ENCODE measurements at regions not wholly inside any gene's neighbourhood (a gene's known extent, or its start where the extent isn't known, plus 50 kb on each side); places are given as distances from the start of the nearest gene placed in this dataset.
"Not testable (repeated sequence)": the region's sequence is repeated elsewhere in the genome, so short reads cannot be mapped to it uniquely, and the experiment has no call there.

DNA sequence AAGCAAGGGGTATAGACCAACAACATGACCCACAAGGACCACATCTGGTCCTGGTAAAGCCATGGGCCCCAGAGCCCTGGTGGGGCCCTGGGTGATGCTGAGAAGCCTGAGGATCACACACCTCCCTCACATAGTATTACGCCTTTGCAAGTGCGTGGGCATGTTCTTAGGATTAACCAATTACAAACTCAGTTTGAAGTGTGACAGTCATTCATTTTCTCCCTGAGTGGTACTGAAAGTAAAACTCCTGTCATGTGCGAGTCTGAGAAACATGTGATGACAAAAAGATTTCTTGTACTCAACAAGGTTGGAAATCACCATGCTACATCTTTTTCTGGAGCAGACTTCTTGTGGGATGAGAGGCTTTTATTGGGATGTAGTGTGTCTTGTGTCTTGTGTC lies 315.3 kb upstream of the DUSP10 start:
- TF ChIP-seq, protein P1, sequence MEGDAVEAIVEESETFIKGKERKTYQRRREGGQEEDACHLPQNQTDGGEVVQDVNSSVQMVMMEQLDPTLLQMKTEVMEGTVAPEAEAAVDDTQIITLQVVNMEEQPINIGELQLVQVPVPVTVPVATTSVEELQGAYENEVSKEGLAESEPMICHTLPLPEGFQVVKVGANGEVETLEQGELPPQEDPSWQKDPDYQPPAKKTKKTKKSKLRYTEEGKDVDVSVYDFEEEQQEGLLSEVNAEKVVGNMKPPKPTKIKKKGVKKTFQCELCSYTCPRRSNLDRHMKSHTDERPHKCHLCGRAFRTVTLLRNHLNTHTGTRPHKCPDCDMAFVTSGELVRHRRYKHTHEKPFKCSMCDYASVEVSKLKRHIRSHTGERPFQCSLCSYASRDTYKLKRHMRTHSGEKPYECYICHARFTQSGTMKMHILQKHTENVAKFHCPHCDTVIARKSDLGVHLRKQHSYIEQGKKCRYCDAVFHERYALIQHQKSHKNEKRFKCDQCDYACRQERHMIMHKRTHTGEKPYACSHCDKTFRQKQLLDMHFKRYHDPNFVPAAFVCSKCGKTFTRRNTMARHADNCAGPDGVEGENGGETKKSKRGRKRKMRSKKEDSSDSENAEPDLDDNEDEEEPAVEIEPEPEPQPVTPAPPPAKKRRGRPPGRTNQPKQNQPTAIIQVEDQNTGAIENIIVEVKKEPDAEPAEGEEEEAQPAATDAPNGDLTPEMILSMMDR (IDR thresholded peaks at IDR 0.05; ENCODE audit: borderline replicate concordance, extremely low read depth, insufficient read depth) = no peak
- no peaks in the 10 kb centered on the region for H3K27me3 ChIP-seq (ENCODE audit: control insufficient read depth, insufficient read depth, low read length)
- no peak for FAIRE-seq
- no peak overlapping the region for H3K9ac ChIP-seq (ENCODE audit: low read length in 3 of 3)
- intact Hi-C loops (cut with DNase I) = no loop called here
- H3K4me1 ChIP-seq (ENCODE audit: control insufficient read depth in 2 of 3, insufficient read depth in 2 of 3, low read depth in 1 of 3, low read length in 3 of 3) = no peaks in the 10 kb centered on the region
- DNase-seq = no peak
- no peak overlapping the region for H3K27ac ChIP-seq (ENCODE audit: low read depth in 2 of 2, low read length in 2 of 2)
- no peak overlapping the region for H3K4me3 ChIP-seq (ENCODE audit: low read length in 3 of 3)
- no peaks in the 10 kb centered on the region for H3K36me3 ChIP-seq (ENCODE audit: control insufficient read depth in 2 of 3, insufficient read depth in 3 of 3, low read length in 3 of 3)
- no peaks in the 10 kb centered on the region for H3K9me3 ChIP-seq (ENCODE audit: control insufficient read depth in 2 of 3, insufficient read depth in 1 of 3, low read length in 3 of 3)

DNA sequence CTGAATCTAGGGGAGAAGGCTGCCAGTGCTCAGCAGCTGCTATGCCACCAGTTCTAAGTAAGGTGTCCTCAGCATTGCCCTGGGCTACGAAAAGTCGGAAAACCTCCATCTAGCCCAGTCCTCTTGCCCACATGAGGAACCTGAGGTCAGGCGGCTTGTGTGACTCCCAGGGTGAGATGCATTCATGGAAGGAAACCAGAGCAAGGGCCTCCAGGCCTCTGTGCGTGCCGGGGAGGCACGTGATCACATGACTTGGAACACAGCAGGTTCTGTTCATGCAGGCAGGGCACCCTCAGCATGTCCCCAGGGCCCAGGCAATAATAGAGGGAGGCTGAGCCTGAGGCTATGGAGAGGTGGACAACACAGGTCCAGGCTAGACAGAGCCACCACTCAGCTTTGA lies 312.5 kb upstream of the DUSP10 start:
- no peaks in the 10 kb centered on the region for H3K4me1 ChIP-seq (ENCODE audit: control insufficient read depth in 2 of 3, insufficient read depth in 2 of 3, low read depth in 1 of 3, low read length in 3 of 3)
- no peaks in the 10 kb centered on the region for H3K9me3 ChIP-seq (ENCODE audit: control insufficient read depth in 2 of 3, insufficient read depth in 1 of 3, low read length in 3 of 3)
- H3K27me3 ChIP-seq (ENCODE audit: control insufficient read depth, insufficient read depth, low read length) = no peaks in the 10 kb centered on the region
- TF ChIP-seq, protein P1 (IDR thresholded peaks at IDR 0.05; ENCODE audit: borderline replicate concordance, extremely low read depth, insufficient read depth) = no peak
- H3K36me3 ChIP-seq (ENCODE audit: control insufficient read depth in 2 of 3, insufficient read depth in 3 of 3, low read length in 3 of 3) = no peaks in the 10 kb centered on the region
- DNase-seq = no peak
- intact Hi-C loops (cut with DNase I) = no loop called here
- FAIRE-seq = no peak
- no peak overlapping the region for H3K9ac ChIP-seq (ENCODE audit: low read length in 3 of 3)
- H3K4me3 ChIP-seq (ENCODE audit: low read length in 3 of 3) = no peak overlapping the region
- no peak overlapping the region for H3K27ac ChIP-seq (ENCODE audit: low read depth in 2 of 2, low read length in 2 of 2)

DNA sequence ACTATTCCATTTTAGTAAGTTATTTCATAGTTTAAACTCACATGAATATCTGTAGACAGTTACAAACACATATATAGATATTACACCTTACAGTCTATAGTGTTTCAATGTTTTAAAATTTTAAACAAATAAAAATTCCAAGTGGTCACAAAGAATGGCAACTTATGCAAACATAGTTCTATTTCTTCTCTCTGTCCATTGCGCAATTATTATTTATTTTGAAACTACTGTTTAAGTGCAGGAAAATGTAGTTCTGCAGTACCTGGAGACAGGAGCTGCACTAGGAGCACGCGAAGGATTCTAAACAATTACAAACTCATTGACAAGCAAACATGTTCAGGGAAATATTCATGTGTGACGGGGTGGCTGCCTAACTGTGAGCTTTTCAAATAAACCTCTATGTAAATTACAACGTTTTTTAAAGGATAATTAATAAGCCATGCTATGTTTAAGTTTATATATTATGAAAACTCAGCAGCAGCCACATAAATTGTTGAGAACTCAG lies 312.0 kb upstream of the DUSP10 start:
- Histone ChIP-seq H3K27ac (ENCODE audit: low read depth in 2 of 2, low read length in 2 of 2) (no peak overlapping the region), H3K27me3 (ENCODE audit: control insufficient read depth, insufficient read depth, low read length) (no peaks in the 10 kb centered on the region), H3K4me1 (ENCODE audit: control insufficient read depth in 2 of 3, insufficient read depth in 2 of 3, low read depth in 1 of 3, low read length in 3 of 3) (no peaks in the 10 kb centered on the region), H3K9me3 (ENCODE audit: control insufficient read depth in 2 of 3, insufficient read depth in 1 of 3, low read length in 3 of 3) (no peaks in the 10 kb centered on the region), H3K4me3 (ENCODE audit: low read length in 3 of 3) (no peak overlapping the region), H3K36me3 (ENCODE audit: control insufficient read depth in 2 of 3, insufficient read depth in 3 of 3, low read length in 3 of 3) (no peaks in the 10 kb centered on the region), H3K9ac (ENCODE audit: low read length in 3 of 3) (no peak overlapping the region)
- FAIRE-seq (no peak), DNase-seq (no peak)
- TF ChIP-seq, protein P1 (IDR thresholded peaks at IDR 0.05; ENCODE audit: borderline replicate concordance, extremely low read depth, insufficient read depth) = no peak
- intact Hi-C loops (cut with DNase I) = no loop called here

DNA sequence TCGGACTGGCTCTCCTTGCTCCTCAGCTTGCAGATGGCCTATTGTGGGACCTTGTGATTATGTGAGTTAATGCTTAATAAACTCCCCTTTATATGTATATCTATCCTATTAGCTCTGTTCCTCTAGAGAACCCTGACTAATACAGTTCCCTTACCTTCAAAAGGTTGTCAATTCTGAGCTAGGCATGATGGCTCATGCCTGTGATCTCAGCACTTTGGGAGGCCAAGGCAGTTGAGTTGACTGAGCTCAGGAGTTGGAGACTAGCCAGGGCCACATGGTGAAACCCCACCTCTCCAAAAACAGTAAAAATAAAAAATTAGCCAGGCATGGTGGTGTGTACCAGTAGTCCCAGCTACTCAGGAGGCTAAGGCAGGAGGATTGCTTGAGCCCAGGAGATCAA lies 309.4 kb upstream of the DUSP10 start:
- H3K9me3 ChIP-seq (ENCODE audit: control insufficient read depth in 2 of 3, insufficient read depth in 1 of 3, low read length in 3 of 3); H3K4me1 ChIP-seq (ENCODE audit: control insufficient read depth in 2 of 3, insufficient read depth in 2 of 3, low read depth in 1 of 3, low read length in 3 of 3); H3K9ac ChIP-seq (ENCODE audit: low read length in 3 of 3); DNase-seq; H3K4me3 ChIP-seq (ENCODE audit: low read length in 3 of 3); FAIRE-seq; intact Hi-C loops (cut with DNase I); H3K27me3 ChIP-seq (ENCODE audit: control insufficient read depth, insufficient read depth, low read length); H3K36me3 ChIP-seq (ENCODE audit: control insufficient read depth in 2 of 3, insufficient read depth in 3 of 3, low read length in 3 of 3); H3K27ac ChIP-seq (ENCODE audit: low read depth in 2 of 2, low read length in 2 of 2): not testable (repeated sequence)

DNA sequence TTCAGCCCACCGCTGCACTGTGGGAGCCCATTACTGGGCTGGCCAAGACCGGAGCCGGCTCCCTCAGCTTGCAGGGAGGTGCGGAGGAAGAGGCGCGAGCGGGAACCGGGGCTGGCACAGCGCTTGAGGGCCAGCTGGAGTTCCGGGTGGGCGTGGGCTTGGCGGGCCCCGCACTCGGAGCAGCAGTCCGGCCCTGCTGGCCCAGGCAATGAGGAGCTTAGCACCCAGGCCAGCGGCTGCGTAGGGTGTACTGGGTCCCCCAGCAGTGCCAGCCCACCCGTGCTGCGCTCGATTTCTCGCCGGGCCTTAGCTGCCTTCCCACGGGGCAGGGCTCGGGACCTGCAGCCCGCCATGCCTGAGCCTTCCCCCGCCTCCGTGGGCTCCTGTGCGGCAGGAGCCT lies 307.8 kb upstream of the DUSP10 start:
- intact Hi-C loops (cut with DNase I); H3K27me3 ChIP-seq (ENCODE audit: control insufficient read depth, insufficient read depth, low read length); H3K9me3 ChIP-seq (ENCODE audit: control insufficient read depth in 2 of 3, insufficient read depth in 1 of 3, low read length in 3 of 3); H3K4me1 ChIP-seq (ENCODE audit: control insufficient read depth in 2 of 3, insufficient read depth in 2 of 3, low read depth in 1 of 3, low read length in 3 of 3); H3K27ac ChIP-seq (ENCODE audit: low read depth in 2 of 2, low read length in 2 of 2); FAIRE-seq; H3K36me3 ChIP-seq (ENCODE audit: control insufficient read depth in 2 of 3, insufficient read depth in 3 of 3, low read length in 3 of 3); H3K4me3 ChIP-seq (ENCODE audit: low read length in 3 of 3); DNase-seq; H3K9ac ChIP-seq (ENCODE audit: low read length in 3 of 3): not testable (repeated sequence)
